H9 (cell line): ENCODE measurements at regions not wholly inside any gene's neighbourhood (a gene's known extent, or its start where the extent isn't known, plus 50 kb on each side); places are given as distances from the start of the nearest gene placed in this dataset.

Experiments
- DNase-seq: peaks from one replicate; pipeline ENCODE4 v3.0.0-alpha.2; 2017
- H2AFZ ChIP-seq: one replicate; pipeline ENCODE4 v1.6.1; 2013; ENCODE audit warnings: mild to moderate bottlenecking, low read length, control low read depth, moderate library complexity
- H2AK5ac ChIP-seq: 2 replicates; pipeline ENCODE4 v1.6.1; 2013; ENCODE audit warnings: low read length, control low read depth, mixed read lengths; ENCODE audit not compliant: insufficient read length
- H2BK120ac ChIP-seq: one replicate; pipeline ENCODE4 v1.6.1; 2013; ENCODE audit warnings: low read depth, mild to moderate bottlenecking, low read length, control low read depth, inconsistent platforms; ENCODE audit not compliant: poor library complexity, severe bottlenecking
- H2BK12ac ChIP-seq: 2 replicates; pipeline ENCODE4 v1.6.1; 2013; ENCODE audit warnings: low read length, control low read depth, mixed read lengths, low read depth; ENCODE audit not compliant: insufficient read length
- H2BK15ac ChIP-seq: 2 replicates; pipeline ENCODE4 v1.6.1; 2013; ENCODE audit warnings: low read depth, low read length, control low read depth
- H2BK20ac ChIP-seq: one replicate; pipeline ENCODE4 v1.6.1; 2013; ENCODE audit warnings: low read depth, mild to moderate bottlenecking, low read length, control low read depth, inconsistent platforms; ENCODE audit not compliant: poor library complexity, severe bottlenecking
- H2BK5ac ChIP-seq: 2 replicates; pipeline ENCODE4 v1.6.1; 2013; ENCODE audit warnings: low read length, control low read depth, mixed read lengths; ENCODE audit not compliant: insufficient read length
- H3K14ac ChIP-seq: 2 replicates; pipeline ENCODE4 v1.6.1; 2013; ENCODE audit warnings: low read length, control low read depth; ENCODE audit not compliant: insufficient read depth
- H3K18ac ChIP-seq: 2 replicates; pipeline ENCODE4 v1.6.1; 2013; ENCODE audit warnings: low read depth, mild to moderate bottlenecking, mixed read lengths, low read length, control low read depth; ENCODE audit not compliant: insufficient read length
- H3K23ac ChIP-seq: 2 replicates; pipeline ENCODE4 v1.6.1; 2013; ENCODE audit warnings: low read length, control low read depth, mixed read lengths, low read depth; ENCODE audit not compliant: insufficient read length
- H3K23me2 ChIP-seq: 2 replicates; pipeline ENCODE4 v1.6.1; 2013; ENCODE audit warnings: low read depth, mild to moderate bottlenecking, mixed read lengths, low read length, control low read depth; ENCODE audit not compliant: insufficient read length, poor library complexity, severe bottlenecking
- H3K27ac ChIP-seq: 2 replicates; pipeline ENCODE4 v1.5.1; 2013; ENCODE audit warnings: low read length, control low read depth, mixed read lengths, low read depth; ENCODE audit not compliant: insufficient read length
- H3K27me3 ChIP-seq: 2 replicates; pipeline ENCODE4 v1.6.1; 2013; ENCODE audit warnings: low read length, control low read depth, inconsistent platforms; ENCODE audit not compliant: insufficient read depth
- H3K4ac ChIP-seq: 2 replicates; pipeline ENCODE4 v1.6.1; 2013; ENCODE audit warnings: low read depth, mild to moderate bottlenecking, control low read depth, inconsistent platforms, low read length, moderate library complexity
- H3K4me1 ChIP-seq: 2 replicates; pipeline ENCODE4 v1.6.1; 2013; ENCODE audit warnings: low read length, control low read depth, inconsistent platforms; ENCODE audit not compliant: insufficient read depth
- H3K4me2 ChIP-seq: 2 replicates; pipeline ENCODE4 v1.6.1; 2013; ENCODE audit warnings: low read length, control low read depth, mixed read lengths; ENCODE audit not compliant: insufficient read length, insufficient read depth
- H3K56ac ChIP-seq: 2 replicates; pipeline ENCODE4 v1.6.1; 2013; ENCODE audit warnings: low read depth, mild to moderate bottlenecking, mixed read lengths, low read length, control low read depth; ENCODE audit not compliant: insufficient read length
- H3K79me1 ChIP-seq: 2 replicates; pipeline ENCODE4 v1.6.1; 2013; ENCODE audit warnings: low read depth, mild to moderate bottlenecking, moderate library complexity, low read length, control low read depth, inconsistent platforms; ENCODE audit not compliant: insufficient read depth, poor library complexity, severe bottlenecking
- H3K79me2 ChIP-seq: 2 replicates; pipeline ENCODE4 v1.6.1; 2013; ENCODE audit warnings: low read length, control low read depth, inconsistent platforms; ENCODE audit not compliant: insufficient read depth
- H3K9ac ChIP-seq: 2 replicates; pipeline ENCODE4 v1.6.1; 2013; ENCODE audit warnings: low read length, control low read depth, mixed read lengths; ENCODE audit not compliant: insufficient read length; ENCODE audit errors: extremely low read depth
- H3K9me3 ChIP-seq: one replicate; pipeline ENCODE4 v1.6.1; 2013; ENCODE audit warnings: low read depth, low read length, inconsistent platforms; ENCODE audit not compliant: control insufficient read depth
- H3T11ph ChIP-seq: one replicate; pipeline ENCODE4 v1.6.1; 2013; ENCODE audit warnings: mild to moderate bottlenecking, low read length, control low read depth, inconsistent platforms
- H4K20me1 ChIP-seq: one replicate; pipeline ENCODE4 v1.6.1; 2013; ENCODE audit not compliant: control insufficient read depth, insufficient read length, insufficient read depth
- H4K5ac ChIP-seq: 2 replicates; pipeline ENCODE4 v1.6.1; 2013; ENCODE audit warnings: low read depth, mild to moderate bottlenecking, mixed read lengths, low read length, control low read depth; ENCODE audit not compliant: insufficient read length
- H4K8ac ChIP-seq: replicated peaks from 2 replicates; pipeline ENCODE4 v1.6.1; 2013; ENCODE audit warnings: low read length, control low read depth, mixed read lengths, low read depth; ENCODE audit not compliant: insufficient read length
- H4K91ac ChIP-seq: 2 replicates; pipeline ENCODE4 v1.6.1; 2013; ENCODE audit warnings: low read depth, mild to moderate bottlenecking, moderate library complexity, mixed read lengths, low read length, control low read depth; ENCODE audit not compliant: insufficient read length
- H3K27ac Mint-ChIP-seq, 3 experiments: 2 replicates in 2 of 3; 3 replicates in 1 of 3; pipeline ENCODE4 v1.8.0; 2020 to 2021; ENCODE audit warnings: mixed read lengths in 3 of 3, mild to moderate bottlenecking in 1 of 3, moderate library complexity in 1 of 3
- H3K27me3 Mint-ChIP-seq: 2 replicates; pipeline ENCODE4 v1.8.0; 2021; ENCODE audit warnings: low read depth, mild to moderate bottlenecking, moderate library complexity, mixed read lengths
- H3K36me3 Mint-ChIP-seq, 3 experiments: 2 replicates in 2 of 3; 3 replicates in 1 of 3; pipeline ENCODE4 v1.8.0; 2020 to 2021; ENCODE audit warnings: low read depth in 3 of 3, mixed read lengths in 3 of 3; ENCODE audit not compliant: insufficient read depth in 1 of 3
- H3K4me1 Mint-ChIP-seq, 2 experiments: 2 replicates each; pipeline ENCODE4 v1.8.0; 2020; ENCODE audit warnings: mixed read lengths in 2 of 2
- H3K4me3 Mint-ChIP-seq, 2 experiments: 2 replicates in 1 of 2; 3 replicates in 1 of 2; pipeline ENCODE4 v1.8.0; 2020 to 2021; ENCODE audit warnings: mild to moderate bottlenecking in 2 of 2, mixed read lengths in 2 of 2, moderate library complexity in 1 of 2
- H3K9me3 Mint-ChIP-seq, 2 experiments: 2 replicates in 1 of 2; 3 replicates in 1 of 2; pipeline ENCODE4 v1.8.0; 2020; ENCODE audit warnings: mild to moderate bottlenecking in 2 of 2, mixed read lengths in 2 of 2, moderate library complexity in 1 of 2
- WGBS: extraction: QIAGEN DNeasy Blood & Tissue Kit; methylation state at CpG from one replicate; pipeline ENCODE4 v1.1.7; 2013; ENCODE audit warnings: missing lambda C conversion rate, low lambda C conversion rate, mixed read lengths; ENCODE audit not compliant: insufficient read length; ENCODE audit errors: extremely low coverage; 5-methylcytosine and 5-hydroxymethylcytosine counted together
- TF ChIP-seq, protein P1 (sequence below): fragments of 200-600 bp; sonication (generic); conservative IDR thresholded peaks from 3 replicates; pipeline ENCODE4 v1.8.0; 2021; ENCODE audit warnings: antibody characterized with exemption, mild to moderate bottlenecking

DNA sequence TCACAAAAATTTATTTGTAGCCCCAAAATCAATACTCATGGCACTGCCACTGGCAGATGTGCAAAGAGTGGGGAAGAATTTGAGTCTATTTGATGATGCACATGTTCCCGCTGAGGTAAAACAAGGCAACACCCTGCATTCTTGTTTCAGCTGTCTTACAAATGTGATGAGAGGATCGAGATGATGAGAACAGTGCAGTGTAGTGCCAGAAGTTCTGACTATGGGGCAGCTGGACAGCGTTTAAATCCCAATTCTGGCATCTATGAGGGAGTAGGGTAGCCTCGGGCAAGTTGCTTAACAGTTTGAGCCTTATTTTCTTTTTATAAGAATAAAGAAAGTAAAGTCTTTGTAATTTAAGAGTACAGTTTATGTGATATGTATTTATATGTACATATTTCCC, 296.7 kb upstream of the FKBP1C start:
- no CpG with 5 or more reads among the region's 4 CpGs for whole genome bisulfite sequencing
- H3K27ac ChIP-seq = no peak overlapping the region

More for the DNA sequence above, 296.7 kb upstream of the FKBP1C start:
- no peaks in the 10 kb centered on the region for H3K9me3 ChIP-seq
- no peaks in the 10 kb centered on the region for H3K27me3 Mint-ChIP-seq
- no peak for DNase-seq
- H2BK5ac ChIP-seq = no peak overlapping the region
- H3K79me2 ChIP-seq = no peaks in the 10 kb centered on the region
- H2BK20ac ChIP-seq = no peak overlapping the region
- H4K5ac ChIP-seq = no peak overlapping the region
- no peak overlapping the region for H3K9ac ChIP-seq
- H3K4me1 Mint-ChIP-seq = no peaks in the 10 kb centered on the region
- no peak overlapping the region for H3K23ac ChIP-seq
- no peak overlapping the region for H3T11ph ChIP-seq
- H3K27ac Mint-ChIP-seq = no peak overlapping the region
- no peaks in the 10 kb centered on the region for H3K36me3 Mint-ChIP-seq
- H2AFZ ChIP-seq = no peak overlapping the region
- H3K18ac ChIP-seq = no peak overlapping the region
- no peaks in the 10 kb centered on the region for H3K27me3 ChIP-seq
- H3K14ac ChIP-seq = no peak overlapping the region
- H4K20me1 ChIP-seq = no peaks in the 10 kb centered on the region
- H3K56ac ChIP-seq = no peak overlapping the region
- no peak overlapping the region for H3K4me3 Mint-ChIP-seq
- H3K4me1 ChIP-seq = no peaks in the 10 kb centered on the region
- H2BK12ac ChIP-seq = no peak overlapping the region
- no peaks in the 10 kb centered on the region for H3K23me2 ChIP-seq
- H2BK15ac ChIP-seq = no peak overlapping the region
- H4K8ac ChIP-seq = no peak overlapping the region
- no peak overlapping the region for H2AK5ac ChIP-seq
- H3K9me3 Mint-ChIP-seq = no peaks in the 10 kb centered on the region
- H2BK120ac ChIP-seq = no peak overlapping the region
- H3K4ac ChIP-seq = no peak overlapping the region
- no peaks in the 10 kb centered on the region for H3K79me1 ChIP-seq
- no peak overlapping the region for H3K4me2 ChIP-seq
- no peak overlapping the region for H4K91ac ChIP-seq
- TF ChIP-seq, protein P1, sequence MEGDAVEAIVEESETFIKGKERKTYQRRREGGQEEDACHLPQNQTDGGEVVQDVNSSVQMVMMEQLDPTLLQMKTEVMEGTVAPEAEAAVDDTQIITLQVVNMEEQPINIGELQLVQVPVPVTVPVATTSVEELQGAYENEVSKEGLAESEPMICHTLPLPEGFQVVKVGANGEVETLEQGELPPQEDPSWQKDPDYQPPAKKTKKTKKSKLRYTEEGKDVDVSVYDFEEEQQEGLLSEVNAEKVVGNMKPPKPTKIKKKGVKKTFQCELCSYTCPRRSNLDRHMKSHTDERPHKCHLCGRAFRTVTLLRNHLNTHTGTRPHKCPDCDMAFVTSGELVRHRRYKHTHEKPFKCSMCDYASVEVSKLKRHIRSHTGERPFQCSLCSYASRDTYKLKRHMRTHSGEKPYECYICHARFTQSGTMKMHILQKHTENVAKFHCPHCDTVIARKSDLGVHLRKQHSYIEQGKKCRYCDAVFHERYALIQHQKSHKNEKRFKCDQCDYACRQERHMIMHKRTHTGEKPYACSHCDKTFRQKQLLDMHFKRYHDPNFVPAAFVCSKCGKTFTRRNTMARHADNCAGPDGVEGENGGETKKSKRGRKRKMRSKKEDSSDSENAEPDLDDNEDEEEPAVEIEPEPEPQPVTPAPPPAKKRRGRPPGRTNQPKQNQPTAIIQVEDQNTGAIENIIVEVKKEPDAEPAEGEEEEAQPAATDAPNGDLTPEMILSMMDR = no peak
